Peyer's patch (tissue), 4 donors: ENCODE measurements at regions not wholly inside any gene's neighbourhood (a gene's known extent, or its start where the extent isn't known, plus 50 kb on each side); places are given as distances from the start of the nearest gene placed in this dataset.

ENCODE experiments used
- DNase-seq, 3 donors: peaks; one replicate each; pipeline ENCODE4 v3.0.0-alpha.2; 2017 to 2019
- H3K27ac ChIP-seq, 4 donors: fragments of 200-600 bp; sonication (generic); one replicate each; pipeline ENCODE4 v1.5.1; 2016 to 2019
- H3K27me3 ChIP-seq, 2 donors: fragments of 200-600 bp; sonication (generic); one replicate each; pipeline ENCODE4 v1.5.1; 2019
- H3K36me3 ChIP-seq, 3 donors: fragments of 200-600 bp; sonication (generic); one replicate each; pipeline ENCODE4 v1.5.1; 2016 to 2019
- H3K4me1 ChIP-seq, 4 donors: fragments of 200-600 bp; sonication (generic); one replicate each; pipeline ENCODE4 v1.5.1; 2016 to 2019
- H3K4me3 ChIP-seq, 4 donors: fragments of 200-600 bp; sonication (generic); 1 replicate in 3 of 4; 2 replicates in 1 of 4; pipeline ENCODE4 v1.5.1; 2016 to 2019; ENCODE audit warnings: mild to moderate bottlenecking in 1 of 4
- H3K9me3 ChIP-seq, 4 donors: fragments of 200-600 bp; sonication (generic); one replicate each; pipeline ENCODE4 v1.5.1; 2016 to 2019; ENCODE audit warnings: mild to moderate bottlenecking in 1 of 4
- CTCF ChIP-seq, 6 experiments: fragments of 450-650 bp in 4 of 6; fragments of 200-600 bp in 2 of 6; sonication (generic) in 1 of 6; IDR thresholded peaks; one replicate each; pipeline ENCODE4 v1.5.1; 2017 to 2019; ENCODE audit warnings: antibody characterized with exemption in 6 of 6, mild to moderate bottlenecking in 3 of 6, moderate library complexity in 1 of 6
- POLR2A ChIP-seq, 2 donors: fragments of 450-650 bp; IDR thresholded peaks; one replicate each; pipeline ENCODE4 v1.5.1; 2017; ENCODE audit warnings: antibody characterized with exemption in 2 of 2, mild to moderate bottlenecking in 2 of 2, moderate library complexity in 2 of 2

GRCh38 chr9:102521097-102521755 is 473.9 kb upstream of the CYLC2 start:
- H3K36me3 ChIP-seq: no peaks in the 10 kb centered on the region
- no peak overlapping the region for H3K4me3 ChIP-seq
- H3K9me3 ChIP-seq: no peaks in the 10 kb centered on the region
- DNase-seq: no peak
- no peaks in the 10 kb centered on the region for H3K27me3 ChIP-seq
- TF ChIP-seq POLR2A (IDR thresholded peaks at IDR 0.05) (no peak), CTCF (IDR thresholded peaks at IDR 0.05) (no peak)
- no peaks in the 10 kb centered on the region for H3K4me1 ChIP-seq
- H3K27ac ChIP-seq: no peak overlapping the region

DNA sequence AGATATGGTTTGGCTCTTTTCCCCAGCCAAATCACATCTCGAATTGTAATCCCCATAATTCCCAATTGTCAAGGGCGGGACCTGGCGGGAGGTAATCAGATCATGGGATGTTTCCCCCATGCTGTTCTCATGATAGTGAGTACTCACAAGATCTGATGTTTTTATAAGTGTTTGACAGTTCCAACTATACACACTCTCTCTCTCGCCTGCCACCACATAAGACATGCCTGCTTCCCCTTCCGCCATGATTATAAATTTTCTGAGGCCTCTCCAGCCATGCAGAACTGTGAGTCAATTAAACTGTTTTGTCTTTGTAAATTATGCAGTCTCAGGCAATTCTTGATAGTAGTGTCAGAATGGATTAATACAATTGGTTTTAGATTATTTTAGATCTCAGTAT is 475.7 kb upstream of the CYLC2 start:
- no peaks in the 10 kb centered on the region for H3K27me3 ChIP-seq
- no peak overlapping the region for H3K27ac ChIP-seq
- no peaks in the 10 kb centered on the region for H3K4me1 ChIP-seq
- TF ChIP-seq CTCF (IDR thresholded peaks at IDR 0.05) (no peak), POLR2A (IDR thresholded peaks at IDR 0.05) (no peak)
- DNase-seq: no peak
- no peaks in the 10 kb centered on the region for H3K36me3 ChIP-seq
- no peaks in the 10 kb centered on the region for H3K9me3 ChIP-seq
- no peak overlapping the region for H3K4me3 ChIP-seq

DNA sequence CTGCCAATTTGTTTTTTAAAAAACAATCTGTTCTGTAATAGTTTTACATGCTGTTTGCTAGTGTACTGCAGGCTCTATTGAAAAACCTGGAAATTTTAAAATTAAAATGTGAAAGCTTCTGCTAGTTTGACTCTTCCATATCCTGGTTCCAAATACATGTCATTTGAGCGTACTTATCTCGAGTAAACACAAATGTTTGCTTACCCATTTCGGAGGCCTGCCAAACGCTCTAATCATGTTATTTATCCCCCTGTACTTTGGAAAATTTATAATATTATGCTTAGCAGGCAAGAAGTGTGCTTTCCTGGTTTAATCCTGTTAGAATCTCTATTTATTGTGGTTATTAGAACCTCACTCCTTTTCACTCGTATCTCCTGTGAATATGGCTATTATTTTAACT is 476.8 kb upstream of the CYLC2 start:
- no peaks in the 10 kb centered on the region for H3K36me3 ChIP-seq
- no peak overlapping the region for H3K4me3 ChIP-seq
- no peaks in the 10 kb centered on the region for H3K9me3 ChIP-seq
- no peak for DNase-seq
- no peaks in the 10 kb centered on the region for H3K4me1 ChIP-seq
- H3K27ac ChIP-seq: no peak overlapping the region
- no peaks in the 10 kb centered on the region for H3K27me3 ChIP-seq
- TF ChIP-seq POLR2A (IDR thresholded peaks at IDR 0.05): no peak
- TF ChIP-seq CTCF (IDR thresholded peaks at IDR 0.05): no peak

GRCh38 chr9:102514541-102514940 is 480.6 kb upstream of the CYLC2 start:
- Histone ChIP-seq H3K27me3 (no peaks in the 10 kb centered on the region), H3K27ac (no peak overlapping the region), H3K4me3 (no peak overlapping the region), H3K9me3 (no peaks in the 10 kb centered on the region), H3K36me3 (no peaks in the 10 kb centered on the region), H3K4me1 (no peaks in the 10 kb centered on the region)
- TF ChIP-seq POLR2A (IDR thresholded peaks at IDR 0.05): no peak
- no peak for TF ChIP-seq CTCF (IDR thresholded peaks at IDR 0.05)
- DNase-seq: no peak

- H3K36me3 ChIP-seq: no peaks in the 10 kb centered on the region
- no peak overlapping the region for H3K27ac ChIP-seq
- no peaks in the 10 kb centered on the region for H3K9me3 ChIP-seq
- no peak for DNase-seq
- H3K4me3 ChIP-seq: no peak overlapping the region
- H3K27me3 ChIP-seq: no peaks in the 10 kb centered on the region
- no peaks in the 10 kb centered on the region for H3K4me1 ChIP-seq
- TF ChIP-seq POLR2A (IDR thresholded peaks at IDR 0.05) (no peak), CTCF (IDR thresholded peaks at IDR 0.05) (no peak)
Measured at GRCh38 chr9:102507044-102507687, 488.0 kb upstream of the CYLC2 start.
